ENCODE measurements at regions not wholly inside any gene's neighbourhood (a gene's known extent, or its start where the extent isn't known, plus 50 kb on each side); places are given as distances from the start of the nearest gene placed in this dataset.

DNA sequence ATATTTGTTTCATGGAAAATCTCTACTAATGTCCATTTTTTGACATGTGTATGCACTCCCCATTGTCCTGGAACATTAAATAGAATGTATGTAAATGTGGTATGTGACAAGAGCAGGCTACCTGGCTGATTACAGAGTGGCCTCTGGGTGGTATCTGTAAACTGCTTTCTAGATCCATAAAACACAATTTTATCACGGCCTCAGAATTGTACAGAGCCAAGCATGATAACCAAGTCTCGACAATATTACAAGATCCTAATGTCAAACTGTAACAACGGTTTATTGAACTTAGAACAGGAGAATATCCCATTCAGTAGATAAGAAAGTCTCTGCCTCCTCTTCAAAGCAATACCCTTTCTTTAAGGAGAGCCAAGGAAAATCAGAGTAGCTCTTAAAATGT, 212.4 kb downstream of the PCDH7 start:
- TF ChIP-seq, protein P1, sequence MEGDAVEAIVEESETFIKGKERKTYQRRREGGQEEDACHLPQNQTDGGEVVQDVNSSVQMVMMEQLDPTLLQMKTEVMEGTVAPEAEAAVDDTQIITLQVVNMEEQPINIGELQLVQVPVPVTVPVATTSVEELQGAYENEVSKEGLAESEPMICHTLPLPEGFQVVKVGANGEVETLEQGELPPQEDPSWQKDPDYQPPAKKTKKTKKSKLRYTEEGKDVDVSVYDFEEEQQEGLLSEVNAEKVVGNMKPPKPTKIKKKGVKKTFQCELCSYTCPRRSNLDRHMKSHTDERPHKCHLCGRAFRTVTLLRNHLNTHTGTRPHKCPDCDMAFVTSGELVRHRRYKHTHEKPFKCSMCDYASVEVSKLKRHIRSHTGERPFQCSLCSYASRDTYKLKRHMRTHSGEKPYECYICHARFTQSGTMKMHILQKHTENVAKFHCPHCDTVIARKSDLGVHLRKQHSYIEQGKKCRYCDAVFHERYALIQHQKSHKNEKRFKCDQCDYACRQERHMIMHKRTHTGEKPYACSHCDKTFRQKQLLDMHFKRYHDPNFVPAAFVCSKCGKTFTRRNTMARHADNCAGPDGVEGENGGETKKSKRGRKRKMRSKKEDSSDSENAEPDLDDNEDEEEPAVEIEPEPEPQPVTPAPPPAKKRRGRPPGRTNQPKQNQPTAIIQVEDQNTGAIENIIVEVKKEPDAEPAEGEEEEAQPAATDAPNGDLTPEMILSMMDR (conservative IDR thresholded peaks at IDR 0.05; ENCODE audit: low read depth, low read length) = no peak
- TF ChIP-seq EZH2 (IDR thresholded peaks at IDR 0.05; ENCODE audit: low read length, unreplicated experiment) = no peak
- no peak for TF ChIP-seq EZH2phosphoT487 (IDR thresholded peaks at IDR 0.05; ENCODE audit: borderline replicate concordance, low read length)
